ENCODE measurements at regions not wholly inside any gene's neighbourhood (a gene's known extent, or its start where the extent isn't known, plus 50 kb on each side); places are given as distances from the start of the nearest gene placed in this dataset.
"Not testable (repeated sequence)": the region's sequence is repeated elsewhere in the genome, so short reads cannot be mapped to it uniquely, and the experiment has no call there.

DNA sequence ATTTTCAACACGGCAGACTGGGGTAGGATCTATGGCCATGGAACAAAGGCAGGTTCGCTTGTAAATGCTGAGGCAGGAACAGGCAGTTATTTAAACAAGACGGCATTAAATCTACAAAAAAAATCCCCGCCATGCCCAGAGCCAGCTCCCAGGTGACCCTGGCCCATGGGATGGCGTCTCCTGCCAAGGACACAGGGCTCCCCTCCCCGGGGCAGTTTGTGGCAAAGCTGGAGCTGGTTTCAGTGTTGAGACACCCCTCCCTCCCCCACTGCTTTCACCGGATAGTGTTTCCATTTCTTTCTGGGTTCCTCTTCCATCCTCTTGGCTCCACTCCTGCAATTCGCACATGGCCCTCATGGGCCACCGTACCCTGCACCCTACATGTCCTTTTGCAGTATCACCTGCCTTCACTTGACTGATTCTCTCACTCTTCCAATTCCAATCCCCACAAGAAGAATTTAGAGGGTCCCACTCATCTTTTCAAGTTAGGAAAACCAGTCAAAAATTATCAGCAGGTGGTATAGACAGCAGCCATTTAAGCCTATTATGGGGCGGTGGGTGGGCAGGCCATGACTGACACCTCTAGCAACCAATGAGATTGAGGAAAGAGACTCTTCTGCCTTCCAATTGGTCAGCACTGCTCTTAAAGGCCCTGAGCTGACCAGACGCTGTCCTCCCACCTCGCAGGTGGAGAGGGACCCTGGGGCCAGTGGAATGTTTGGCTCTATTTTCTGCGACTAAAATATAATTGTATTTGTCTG is 52.0 kb downstream of the OLIG1 start:
- peak; percentile 59 for DNase-seq (ENCODE audit: low spot score)

DNA sequence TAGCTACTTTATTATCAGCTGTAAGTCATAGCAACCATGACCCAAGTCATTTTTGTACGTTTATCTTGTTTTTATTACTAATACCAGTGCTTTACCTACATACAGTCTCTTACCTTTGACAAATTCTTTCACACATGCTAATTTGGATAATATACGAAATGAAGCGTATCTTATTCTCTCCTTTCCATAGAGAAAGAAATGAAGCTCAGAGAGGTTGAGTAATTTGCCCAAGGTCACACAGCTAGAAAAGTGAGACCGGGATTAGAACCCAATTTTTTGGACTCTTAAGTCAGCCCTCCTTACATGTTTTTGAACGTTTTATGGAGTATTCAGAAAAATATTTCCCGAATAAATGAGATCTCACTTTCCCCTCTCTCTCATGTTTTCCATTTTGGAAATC is 52.6 kb downstream of the OLIG1 start:
- DNase-seq (ENCODE audit: low spot score) = no peak

- DNase-seq (ENCODE audit: low spot score) = peak; percentile 42
These were observed 53.6 kb downstream of the OLIG1 start for GRCh38 chr21:33123374-33124123.

DNA sequence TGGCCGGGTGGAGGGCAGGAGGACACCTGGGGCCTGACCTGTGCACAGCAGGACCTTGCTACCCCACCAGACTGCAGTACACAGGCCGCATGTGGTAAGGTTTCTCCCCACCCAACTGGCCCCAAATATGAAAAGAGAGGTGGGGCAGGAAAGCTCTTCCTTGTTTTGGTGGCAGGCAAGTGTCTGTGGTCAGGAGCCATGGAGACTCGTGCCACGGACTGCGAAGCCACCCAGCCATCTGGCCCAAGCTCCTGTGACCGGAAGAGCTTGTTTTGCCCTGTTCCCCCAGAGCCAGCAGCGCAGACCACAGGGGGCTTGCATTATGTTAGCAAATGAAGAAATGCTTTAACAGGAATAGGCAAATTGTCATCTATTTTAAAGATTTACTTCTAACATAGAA is 54.9 kb downstream of the OLIG1 start:
- no peak for DNase-seq (ENCODE audit: low spot score)

DNA sequence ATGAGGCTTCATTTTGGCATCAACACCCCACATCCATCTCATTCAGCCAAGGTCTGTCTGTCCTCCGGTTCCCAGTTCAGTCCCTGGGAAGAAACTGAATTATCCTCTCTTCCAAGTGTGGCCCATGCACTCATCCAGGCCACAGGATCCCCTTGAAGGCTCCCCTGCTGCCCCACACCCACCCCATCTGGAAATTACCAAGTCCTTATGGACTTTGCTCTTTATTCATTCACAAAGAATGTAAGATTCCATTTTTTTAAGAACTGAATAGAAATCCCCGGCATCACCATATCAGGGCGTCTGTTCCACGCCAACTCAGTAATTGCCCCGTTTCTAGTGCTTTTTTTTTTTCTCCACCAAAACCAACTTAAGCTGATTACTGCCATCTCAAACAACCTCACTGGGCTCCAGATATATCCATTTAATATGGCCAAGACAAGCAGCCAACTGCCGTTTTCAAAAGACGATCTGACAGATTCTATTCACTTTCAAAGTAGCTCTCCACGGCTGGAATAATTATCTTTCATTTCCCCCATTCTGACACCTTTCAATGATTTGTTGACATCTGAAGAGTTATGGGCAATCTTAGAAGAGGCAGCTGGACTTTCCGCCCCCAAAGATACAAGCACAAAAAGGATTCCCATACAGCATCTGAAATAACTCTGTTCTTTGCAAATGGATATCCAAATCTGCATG is 55.9 kb downstream of the OLIG1 start:
- no peak for DNase-seq (ENCODE audit: low spot score)

DNA sequence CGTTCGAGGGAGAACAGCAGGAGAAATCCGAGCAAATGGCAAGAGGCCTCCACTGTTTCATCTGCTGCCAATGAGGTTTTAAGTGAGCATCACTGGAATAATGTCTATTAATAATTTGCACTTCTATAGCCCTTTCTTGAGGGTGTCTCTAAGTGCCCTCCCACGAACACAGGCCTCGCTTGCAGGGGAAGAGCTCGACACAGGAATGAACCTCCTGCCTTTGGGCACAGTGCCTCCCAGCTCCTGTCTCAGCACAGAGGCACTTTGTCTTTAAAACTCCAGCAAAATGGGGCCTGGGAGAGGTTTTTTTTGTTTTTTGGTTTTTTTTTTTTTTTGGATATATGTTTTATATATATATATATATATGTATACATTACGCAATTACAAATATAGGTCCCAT is 56.6 kb downstream of the OLIG1 start:
- DNase-seq (ENCODE audit: low spot score) = no peak

- DNase-seq (ENCODE audit: low spot score) = peak; percentile 84
These were observed 57.4 kb downstream of the OLIG1 start for GRCh38 chr21:33127154-33127867.

DNA sequence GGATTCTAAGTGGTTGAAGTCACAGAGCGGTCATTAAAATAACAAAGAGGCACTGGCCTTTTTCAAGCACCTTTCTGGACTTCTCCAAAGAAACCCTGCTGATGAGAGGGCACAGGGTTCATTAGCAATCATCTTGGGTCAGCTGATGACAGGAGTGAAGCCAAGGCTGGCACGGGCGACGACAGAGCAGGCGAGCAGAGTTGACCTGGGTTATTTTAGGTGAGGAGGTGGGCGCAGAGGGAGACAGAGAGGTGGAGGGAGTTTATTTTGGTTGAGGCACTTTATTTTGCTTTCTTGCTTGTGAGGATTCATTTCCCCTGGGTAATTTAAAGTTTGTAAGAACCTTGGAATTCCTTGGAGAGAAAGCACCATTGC is 57.9 kb downstream of the OLIG1 start:
- DNase-seq (ENCODE audit: low spot score) = no peak

GRCh38 chr21:33128538-33128937 is 58.6 kb downstream of the OLIG1 start:
- DNase-seq (ENCODE audit: low spot score) = no peak

- DNase-seq (ENCODE audit: low spot score) = no peak
These were observed 62.1 kb downstream of the OLIG1 start for GRCh38 chr21:33132054-33132453.

- DNase-seq (ENCODE audit: low spot score) = no peak
These were observed 64.0 kb downstream of the OLIG1 start for GRCh38 chr21:33133892-33134291.

DNA sequence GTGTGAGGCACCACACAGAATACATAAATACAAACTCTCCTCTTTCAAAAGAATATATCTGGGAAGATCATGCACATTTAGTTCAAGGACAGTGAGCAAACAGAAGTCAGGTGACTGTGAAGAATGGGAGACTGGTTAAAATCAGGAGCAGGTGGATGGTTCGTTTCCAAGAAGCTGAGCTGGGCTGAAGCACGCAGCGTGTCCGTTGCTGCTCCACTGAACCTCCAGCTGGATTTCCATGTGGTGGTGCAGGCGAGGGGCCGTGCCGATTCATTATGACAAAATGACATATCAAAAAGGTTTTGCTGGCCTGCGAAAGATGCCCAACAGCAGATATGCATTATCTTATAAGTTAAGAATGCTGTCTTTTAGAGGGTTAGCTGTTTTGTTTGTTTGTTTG is 66.0 kb downstream of the OLIG1 start:
- DNase-seq (ENCODE audit: low spot score) = no peak

GRCh38 chr21:33136847-33137502 is 67.0 kb downstream of the OLIG1 start:
- no peak for DNase-seq (ENCODE audit: low spot score)

DNA sequence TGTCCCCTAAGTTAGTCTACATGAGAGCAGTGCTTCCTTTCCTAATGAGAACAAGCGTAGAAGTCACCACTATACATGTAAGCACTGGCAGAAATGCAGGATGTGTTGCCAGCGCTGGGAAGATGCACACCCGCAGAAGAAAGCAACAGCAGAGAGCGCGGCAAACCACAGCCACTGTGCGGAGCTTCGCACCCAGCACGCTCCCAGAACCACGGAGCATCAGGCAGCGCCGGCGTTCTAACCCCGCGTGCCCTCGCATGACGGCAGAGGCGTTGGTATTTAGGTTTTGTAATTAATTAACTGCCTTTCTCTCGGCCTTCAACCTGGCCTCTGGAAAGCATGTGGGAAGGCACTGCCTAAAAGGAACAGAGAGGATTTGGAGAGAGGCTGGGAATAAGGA is 69.1 kb downstream of the OLIG1 start:
- DNase-seq (ENCODE audit: low spot score) = no peak

DNA sequence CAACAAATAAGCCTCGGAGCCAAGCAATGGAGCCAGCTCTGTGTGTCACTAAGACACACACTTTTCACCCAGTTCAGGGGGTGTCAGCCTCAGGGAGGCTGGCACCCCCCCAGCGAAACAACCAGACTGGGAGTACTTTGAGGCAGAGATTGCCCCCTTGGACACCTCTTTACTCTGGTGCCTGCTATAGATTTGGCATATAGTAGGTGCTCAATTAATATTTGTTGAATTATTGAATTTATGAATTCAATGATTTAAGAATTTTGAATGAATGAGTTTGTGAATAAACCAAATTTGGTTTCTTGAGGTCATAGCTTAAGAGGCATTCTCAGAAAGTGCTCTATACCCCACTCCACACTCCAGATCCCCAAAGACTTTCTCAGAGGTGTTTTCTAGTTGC is 70.3 kb downstream of the OLIG1 start:
- DNase-seq (ENCODE audit: low spot score) = no peak

GRCh38 chr21:33146467-33146866 is 76.5 kb downstream of the OLIG1 start:
- DNase-seq (ENCODE audit: low spot score) = no peak

DNA sequence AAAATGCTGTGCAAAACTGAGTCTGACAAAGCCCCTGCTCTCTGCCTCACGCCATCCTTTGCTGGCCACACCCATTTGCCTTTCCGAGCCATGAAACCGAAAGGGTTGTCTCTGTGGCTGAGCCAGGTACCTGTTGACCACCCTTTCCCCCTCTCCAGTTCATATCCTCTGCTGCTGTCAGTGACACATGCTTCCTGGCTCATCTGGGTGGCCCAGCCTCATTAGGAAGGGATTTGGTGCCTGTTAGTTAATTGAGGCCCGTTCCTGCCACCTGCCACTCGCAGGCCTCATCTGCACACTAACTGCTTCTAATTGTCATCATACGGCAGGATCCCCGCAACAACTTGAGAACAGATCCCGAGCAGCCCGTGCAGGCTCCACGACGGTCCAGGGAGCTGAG is 79.2 kb downstream of the OLIG1 start:
- no peak for DNase-seq (ENCODE audit: low spot score)

DNA sequence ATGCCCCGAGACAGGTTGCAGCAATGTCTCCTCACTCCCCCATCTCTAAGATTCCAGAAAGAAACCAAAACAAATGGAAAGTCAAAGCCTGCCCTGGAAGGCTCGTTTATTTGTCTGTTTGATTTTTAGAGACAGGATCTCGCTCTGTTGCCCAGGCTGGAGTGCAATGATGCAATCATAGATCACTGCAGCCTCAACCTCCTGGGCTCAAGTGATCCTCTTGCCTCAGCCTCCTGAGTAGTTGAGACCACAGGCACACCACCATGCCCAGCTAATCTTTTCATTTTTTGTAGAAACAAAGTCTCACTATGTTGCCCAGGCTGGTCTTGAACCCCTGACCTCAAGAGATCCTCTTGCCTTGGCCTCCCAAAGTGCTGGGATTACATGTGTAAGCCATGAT is 78.8 kb upstream of the IFNAR2 start:
- not testable (repeated sequence) for DNase-seq (ENCODE audit: low spot score)

DNA sequence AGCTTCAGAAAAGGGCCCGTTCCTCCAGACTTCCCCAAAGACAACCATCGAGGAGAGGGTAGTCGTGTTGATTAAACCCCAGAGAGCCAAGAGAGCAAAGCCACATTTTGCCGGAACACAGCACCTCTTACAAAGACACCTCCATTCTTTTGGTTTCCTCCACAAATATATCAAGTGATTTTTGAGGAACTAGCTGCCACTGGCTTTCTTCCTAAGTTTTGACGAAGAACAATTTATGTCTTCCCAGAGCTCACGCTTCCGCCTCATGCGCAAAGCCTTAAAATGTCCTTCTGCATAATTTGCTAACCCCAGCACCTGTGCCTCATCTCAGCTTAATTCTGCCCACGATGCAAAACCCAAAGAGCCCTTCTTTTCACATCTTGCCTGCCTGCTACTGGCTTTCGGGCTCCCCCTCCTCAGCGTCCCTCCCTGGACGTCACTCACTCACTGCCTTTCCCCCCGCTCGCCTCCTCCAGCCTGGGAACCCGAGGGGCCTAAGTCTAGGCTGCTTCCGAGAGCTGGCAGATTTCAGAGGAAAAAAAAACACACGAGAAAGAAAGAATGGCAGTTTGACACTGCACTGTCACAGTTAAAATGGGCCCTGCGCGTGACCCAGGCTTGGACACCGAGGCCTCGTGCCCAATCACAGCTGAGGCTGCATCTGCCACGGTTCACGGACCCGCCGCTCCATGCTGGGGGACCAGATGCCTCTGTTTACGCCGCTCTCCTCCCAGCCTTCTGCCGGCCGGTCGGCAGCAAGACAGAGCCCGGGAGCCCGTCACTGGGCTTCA is 77.6 kb upstream of the IFNAR2 start:
- no peak for DNase-seq (ENCODE audit: low spot score)

- DNase-seq (ENCODE audit: low spot score) = no peak
These were observed 77.0 kb upstream of the IFNAR2 start for GRCh38 chr21:33152732-33153130.

GRCh38 chr21:33155005-33155404 is 74.7 kb upstream of the IFNAR2 start:
- DNase-seq (ENCODE audit: low spot score) = no peak

Data from A172 (cell line).